ENCODE measurements at regions not wholly inside any gene's neighbourhood (a gene's known extent, or its start where the extent isn't known, plus 50 kb on each side); places are given as distances from the start of the nearest gene placed in this dataset.

GRCh38 chr18:59821983-59822382 lies 77.8 kb upstream of the PMAIP1 start:
- no peaks in the 10 kb centered on the region for H3K36me3 ChIP-seq (replicated peaks in 1 of 2; ENCODE audit: control insufficient read depth in 2 of 2, insufficient read depth in 2 of 2, low read length in 2 of 2)
- H3K9me3 ChIP-seq (replicated peaks in 1 of 2; ENCODE audit: control insufficient read depth in 2 of 2, insufficient read depth in 1 of 2, low read depth in 1 of 2, low read length in 2 of 2), result no peaks in the 10 kb centered on the region
- no peaks in the 10 kb centered on the region for H3K79me1 ChIP-seq (ENCODE audit: low read depth, low read length)
- no peak overlapping the region for H2BK15ac ChIP-seq (ENCODE audit: low read length)
- H3K4me1 ChIP-seq (ENCODE audit: control insufficient read depth in 2 of 2, insufficient read depth in 1 of 2, low read depth in 1 of 2, low read length in 2 of 2), result peaks cover 0 to 4% of the 10 kb centered on the region in 2 donors
- no peak overlapping the region for H2AFZ ChIP-seq (ENCODE audit: low read length)
- H3K23ac ChIP-seq (ENCODE audit: low read depth, low read length, poor library complexity), result no peak overlapping the region
- H3K9ac ChIP-seq (ENCODE audit: low read depth, low read length, poor library complexity), result no peak overlapping the region
- H3K27me3 ChIP-seq (ENCODE audit: control insufficient read depth in 3 of 3, insufficient read depth in 3 of 3, low read depth in 1 of 3, low read length in 3 of 3), result peaks cover 0 to 4% (median 0%) of the 10 kb centered on the region in 3 experiments
- no peak overlapping the region for H3K18ac ChIP-seq (ENCODE audit: low read length)
- no peak overlapping the region for H3K4me2 ChIP-seq (ENCODE audit: insufficient read depth, low read length, poor library complexity, severe bottlenecking)
- H4K8ac ChIP-seq (ENCODE audit: low read depth, low read length), result no peak overlapping the region
- DNase-seq (ENCODE audit: low spot score), result no peak
- H2BK5ac ChIP-seq (ENCODE audit: low read length), result no peak overlapping the region
- H2AK5ac ChIP-seq (ENCODE audit: low read depth, low read length), result no peak overlapping the region
- H2BK120ac ChIP-seq (ENCODE audit: low read depth, low read length), result no peak overlapping the region
- WGBS, 2 donors (ENCODE audit: extremely low coverage in 2 of 2, insufficient read length in 2 of 2, insufficient replicate concordance in 1 of 2), result no CpG with 5 or more reads among the region's 2 CpGs
- no peak overlapping the region for H2BK12ac ChIP-seq (ENCODE audit: low read length)
- no peak overlapping the region for H3K4me3 ChIP-seq (ENCODE audit: low read length in 2 of 2)
- H3K4ac ChIP-seq (ENCODE audit: low read length), result no peak overlapping the region
- no peak overlapping the region for H3K14ac ChIP-seq (ENCODE audit: low read length)
- H3K27ac ChIP-seq (replicated peaks; ENCODE audit: low read length), result no peak overlapping the region
- H4K91ac ChIP-seq (ENCODE audit: low read depth, low read length, poor library complexity), result no peak overlapping the region

GRCh38 chr18:59820663-59821062 lies 79.1 kb upstream of the PMAIP1 start:
- Histone ChIP-seq H2AFZ (ENCODE audit: low read length) (no peak overlapping the region), H4K91ac (ENCODE audit: low read depth, low read length, poor library complexity) (no peak overlapping the region), H3K4me1 (ENCODE audit: control insufficient read depth in 2 of 2, insufficient read depth in 1 of 2, low read depth in 1 of 2, low read length in 2 of 2) (peaks cover 0 to 4% of the 10 kb centered on the region in 2 donors), H3K4me2 (ENCODE audit: insufficient read depth, low read length, poor library complexity, severe bottlenecking) (no peak overlapping the region), H2BK12ac (ENCODE audit: low read length) (no peak overlapping the region), H4K8ac (ENCODE audit: low read depth, low read length) (no peak overlapping the region), H3K27me3 (ENCODE audit: control insufficient read depth in 3 of 3, insufficient read depth in 3 of 3, low read depth in 1 of 3, low read length in 3 of 3) (peaks cover 0 to 4% (median 0%) of the 10 kb centered on the region in 3 experiments), H2BK120ac (ENCODE audit: low read depth, low read length) (no peak overlapping the region), H3K4ac (ENCODE audit: low read length) (no peak overlapping the region), H3K14ac (ENCODE audit: low read length) (no peak overlapping the region), H3K9me3 (replicated peaks in 1 of 2; ENCODE audit: control insufficient read depth in 2 of 2, insufficient read depth in 1 of 2, low read depth in 1 of 2, low read length in 2 of 2) (no peaks in the 10 kb centered on the region), H2BK5ac (ENCODE audit: low read length) (no peak overlapping the region), H3K27ac (replicated peaks; ENCODE audit: low read length) (no peak overlapping the region), H3K79me1 (ENCODE audit: low read depth, low read length) (no peaks in the 10 kb centered on the region), H3K18ac (ENCODE audit: low read length) (no peak overlapping the region), H3K36me3 (replicated peaks in 1 of 2; ENCODE audit: control insufficient read depth in 2 of 2, insufficient read depth in 2 of 2, low read length in 2 of 2) (no peaks in the 10 kb centered on the region), H2AK5ac (ENCODE audit: low read depth, low read length) (no peak overlapping the region), H2BK15ac (ENCODE audit: low read length) (no peak overlapping the region), H3K23ac (ENCODE audit: low read depth, low read length, poor library complexity) (no peak overlapping the region), H3K4me3 (ENCODE audit: low read length in 2 of 2) (no peak overlapping the region), H3K9ac (ENCODE audit: low read depth, low read length, poor library complexity) (no peak overlapping the region)
- WGBS, 2 donors (ENCODE audit: extremely low coverage in 2 of 2, insufficient read length in 2 of 2, insufficient replicate concordance in 1 of 2), result no CpG with 5 or more reads among the region's 2 CpGs
- no peak for DNase-seq (ENCODE audit: low spot score)

GRCh38 chr18:59818769-59819168 lies 81.0 kb upstream of the PMAIP1 start:
- H4K91ac ChIP-seq (ENCODE audit: low read depth, low read length, poor library complexity), result no peak overlapping the region
- no peak overlapping the region for H3K23ac ChIP-seq (ENCODE audit: low read depth, low read length, poor library complexity)
- H3K9ac ChIP-seq (ENCODE audit: low read depth, low read length, poor library complexity), result no peak overlapping the region
- H3K14ac ChIP-seq (ENCODE audit: low read length), result no peak overlapping the region
- no peak overlapping the region for H3K4me2 ChIP-seq (ENCODE audit: insufficient read depth, low read length, poor library complexity, severe bottlenecking)
- peaks cover 0 to 4% of the 10 kb centered on the region in 2 donors for H3K4me1 ChIP-seq (ENCODE audit: control insufficient read depth in 2 of 2, insufficient read depth in 1 of 2, low read depth in 1 of 2, low read length in 2 of 2)
- H3K18ac ChIP-seq (ENCODE audit: low read length), result no peak overlapping the region
- H2BK5ac ChIP-seq (ENCODE audit: low read length), result no peak overlapping the region
- no peak for DNase-seq (ENCODE audit: low spot score)
- no peak overlapping the region for H2BK15ac ChIP-seq (ENCODE audit: low read length)
- no peak overlapping the region for H4K8ac ChIP-seq (ENCODE audit: low read depth, low read length)
- no peaks in the 10 kb centered on the region for H3K79me1 ChIP-seq (ENCODE audit: low read depth, low read length)
- no peak overlapping the region for H3K4me3 ChIP-seq (ENCODE audit: low read length in 2 of 2)
- no peak overlapping the region for H3K27ac ChIP-seq (replicated peaks; ENCODE audit: low read length)
- no peak overlapping the region for H2AK5ac ChIP-seq (ENCODE audit: low read depth, low read length)
- no peak overlapping the region for H2AFZ ChIP-seq (ENCODE audit: low read length)
- H2BK120ac ChIP-seq (ENCODE audit: low read depth, low read length), result no peak overlapping the region
- no CpG with 5 or more reads among the region's 5 CpGs for WGBS, 2 donors (ENCODE audit: extremely low coverage in 2 of 2, insufficient read length in 2 of 2, insufficient replicate concordance in 1 of 2)
- no peaks in the 10 kb centered on the region for H3K9me3 ChIP-seq (replicated peaks in 1 of 2; ENCODE audit: control insufficient read depth in 2 of 2, insufficient read depth in 1 of 2, low read depth in 1 of 2, low read length in 2 of 2)
- peaks cover 0 to 4% (median 0%) of the 10 kb centered on the region in 3 experiments for H3K27me3 ChIP-seq (ENCODE audit: control insufficient read depth in 3 of 3, insufficient read depth in 3 of 3, low read depth in 1 of 3, low read length in 3 of 3)
- H3K36me3 ChIP-seq (replicated peaks in 1 of 2; ENCODE audit: control insufficient read depth in 2 of 2, insufficient read depth in 2 of 2, low read length in 2 of 2), result no peaks in the 10 kb centered on the region
- H2BK12ac ChIP-seq (ENCODE audit: low read length), result no peak overlapping the region
- H3K4ac ChIP-seq (ENCODE audit: low read length), result no peak overlapping the region

DNA sequence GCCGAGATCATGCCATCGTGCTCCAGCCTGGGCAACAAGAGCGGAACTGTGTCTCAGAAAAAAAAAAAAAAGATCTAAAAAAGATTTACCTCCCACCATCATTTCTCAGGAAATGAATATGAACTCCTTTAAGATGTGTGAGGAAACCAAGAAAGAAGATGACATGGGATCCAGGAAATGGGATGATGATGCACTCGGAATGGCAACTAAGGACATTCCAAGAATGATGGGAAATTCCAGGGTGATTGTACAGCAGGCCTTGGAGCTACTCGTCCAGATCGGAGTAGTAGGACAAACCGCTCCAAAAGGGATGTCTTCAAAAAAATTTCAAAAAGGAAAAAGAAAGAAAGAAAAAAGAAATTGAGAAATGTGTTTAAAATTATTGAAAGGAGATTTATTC lies 84.9 kb upstream of the PMAIP1 start:
- no peak overlapping the region for H2AK5ac ChIP-seq (ENCODE audit: low read depth, low read length)
- no peak overlapping the region for H2BK5ac ChIP-seq (ENCODE audit: low read length)
- no CpG with 5 or more reads among the region's 7 CpGs for WGBS, 2 donors (ENCODE audit: extremely low coverage in 2 of 2, insufficient read length in 2 of 2, insufficient replicate concordance in 1 of 2)

More for the DNA sequence above, 84.9 kb upstream of the PMAIP1 start:
- Histone ChIP-seq H3K14ac (ENCODE audit: low read length) (no peak overlapping the region), H4K91ac (ENCODE audit: low read depth, low read length, poor library complexity) (no peak overlapping the region), H2AFZ (ENCODE audit: low read length) (no peak overlapping the region), H3K4me1 (ENCODE audit: control insufficient read depth in 2 of 2, insufficient read depth in 1 of 2, low read depth in 1 of 2, low read length in 2 of 2) (no peaks in the 10 kb centered on the region), H3K4ac (ENCODE audit: low read length) (no peak overlapping the region), H3K27me3 (ENCODE audit: control insufficient read depth in 3 of 3, insufficient read depth in 3 of 3, low read depth in 1 of 3, low read length in 3 of 3) (no peaks in the 10 kb centered on the region), H3K27ac (replicated peaks; ENCODE audit: low read length) (no peak overlapping the region), H3K36me3 (replicated peaks in 1 of 2; ENCODE audit: control insufficient read depth in 2 of 2, insufficient read depth in 2 of 2, low read length in 2 of 2) (no peaks in the 10 kb centered on the region), H3K23ac (ENCODE audit: low read depth, low read length, poor library complexity) (no peak overlapping the region), H3K4me3 (ENCODE audit: low read length in 2 of 2) (no peak overlapping the region), H3K79me1 (ENCODE audit: low read depth, low read length) (no peaks in the 10 kb centered on the region), H3K9ac (ENCODE audit: low read depth, low read length, poor library complexity) (no peak overlapping the region), H2BK12ac (ENCODE audit: low read length) (no peak overlapping the region), H2BK120ac (ENCODE audit: low read depth, low read length) (no peak overlapping the region), H3K18ac (ENCODE audit: low read length) (no peak overlapping the region), H4K8ac (ENCODE audit: low read depth, low read length) (no peak overlapping the region), H3K4me2 (ENCODE audit: insufficient read depth, low read length, poor library complexity, severe bottlenecking) (no peak overlapping the region), H3K9me3 (replicated peaks in 1 of 2; ENCODE audit: control insufficient read depth in 2 of 2, insufficient read depth in 1 of 2, low read depth in 1 of 2, low read length in 2 of 2) (no peaks in the 10 kb centered on the region), H2BK15ac (ENCODE audit: low read length) (no peak overlapping the region)
- DNase-seq (ENCODE audit: low spot score), result no peak
